PC-3 (cell line): ENCODE measurements at regions not wholly inside any gene's neighbourhood (a gene's known extent, or its start where the extent isn't known, plus 50 kb on each side); places are given as distances from the start of the nearest gene placed in this dataset.

Experiments used
- ATAC-seq: fragments of 200-7000 bp; cut with Tn5 transposase; 2 replicates; pipeline ENCODE4 v1.9.1; 2020; ENCODE audit warnings: mild to moderate bottlenecking, moderate library complexity
- BruUV-seq: library from RNA; stranded (reverse); fragments of 400-500 nt; replicated peaks from 2 replicates; lab custom pipeline; 2021; lab: Mats Ljungman, UMichigan
- CTCF ChIA-PET: fragments of 300-600 bp; sonication (Branson Sonifier 250); formaldehyde crosslinking; loops from one replicate; lab custom pipeline; 2022; ENCODE audit warnings: antibody characterized with exemption; lab: Charles Lee
- POLR2A ChIA-PET: fragments of 300-600 bp; sonication (Branson Sonifier 250); formaldehyde crosslinking; loops from one replicate; lab custom pipeline; 2022; ENCODE audit warnings: antibody characterized with exemption; ENCODE audit not compliant: unreplicated experiment; lab: Charles Lee
- DNase-seq: peaks from one replicate; pipeline ENCODE4 v3.0.0-alpha.2; 2015
- H2AFZ ChIP-seq: fragments of 300-600 bp; sonication (generic); 2 replicates; pipeline ENCODE4 v1.6.0; 2016; ENCODE audit warnings: antibody characterized with exemption, low read length
- H3F3A ChIP-seq: fragments of 300-600 bp; sonication (generic); one replicate; pipeline ENCODE4 v1.6.0; 2017; ENCODE audit warnings: antibody characterized with exemption, low read length, control low read depth, mild to moderate bottlenecking; ENCODE audit not compliant: unreplicated experiment
- H3K27ac ChIP-seq: fragments of 300-600 bp; sonication (generic); 2 replicates; pipeline ENCODE4 v1.5.1; 2016; ENCODE audit warnings: mild to moderate bottlenecking, low read length
- H3K27me3 ChIP-seq: fragments of 300-600 bp; sonication (generic); 2 replicates; pipeline ENCODE4 v1.6.1; 2016; ENCODE audit warnings: low read length, mixed read lengths
- H3K36me3 ChIP-seq: fragments of 300-600 bp; sonication (generic); 2 replicates; pipeline ENCODE4 v1.6.1; 2016; ENCODE audit warnings: low read depth, mixed run types, low read length, mixed read lengths
- H3K4me1 ChIP-seq: fragments of 300-600 bp; sonication (generic); 2 replicates; pipeline ENCODE4 v1.5.1; 2016; ENCODE audit warnings: low read length; ENCODE audit not compliant: insufficient read depth
- H3K4me2 ChIP-seq: fragments of 300-600 bp; sonication (generic); 2 replicates; pipeline ENCODE4 v1.6.0; 2016; ENCODE audit warnings: low read length
- H3K4me3 ChIP-seq: fragments of 300-600 bp; sonication (generic); 2 replicates; pipeline ENCODE4 v1.5.1; 2016; ENCODE audit warnings: mild to moderate bottlenecking, low read length, mixed read lengths
- H3K79me2 ChIP-seq: fragments of 300-600 bp; sonication (generic); 2 replicates; pipeline ENCODE4 v1.6.1; 2017; ENCODE audit warnings: low read length, mixed read lengths
- H3K9ac ChIP-seq: fragments of 300-600 bp; sonication (generic); 2 replicates; pipeline ENCODE4 v1.6.0; 2016; ENCODE audit warnings: mild to moderate bottlenecking, low read length
- H3K9me2 ChIP-seq: fragments of 300-600 bp; sonication (generic); replicated peaks from 2 replicates; pipeline ENCODE4 v1.6.1; 2016; ENCODE audit warnings: mixed run types, low read length, mixed read lengths
- H3K9me3 ChIP-seq: fragments of 300-600 bp; sonication (generic); 2 replicates; pipeline ENCODE4 v1.6.1; 2016; ENCODE audit warnings: low read length, mixed read lengths
- H4K20me1 ChIP-seq: fragments of 300-600 bp; sonication (generic); 2 replicates; pipeline ENCODE4 v1.6.1; 2016; ENCODE audit warnings: low read length, mixed read lengths
- CTCF ChIP-seq: fragments of 300-600 bp; sonication (generic); conservative IDR thresholded peaks from 2 replicates; pipeline ENCODE4 v1.5.1; 2017; ENCODE audit warnings: antibody characterized with exemption, low read depth, mild to moderate bottlenecking, low read length
- EZH2 ChIP-seq: fragments of 300-600 bp; sonication (generic); IDR thresholded peaks from one replicate; pipeline ENCODE4 v1.6.1; 2017; ENCODE audit warnings: antibody characterized with exemption, mild to moderate bottlenecking, low read length; ENCODE audit not compliant: unreplicated experiment
- EZH2phosphoT487 ChIP-seq: fragments of 300-600 bp; sonication (generic); IDR thresholded peaks from 2 replicates; pipeline ENCODE4 v1.6.1; 2018; ENCODE audit warnings: mild to moderate bottlenecking, antibody characterized with exemption, low read length, borderline replicate concordance
- intact Hi-C: fragments of 100-400 bp; cut with micrococcal nuclease; formaldehyde crosslinking; loops from 2 replicates; pipeline ENCODE4 v1.9.0; 2023

- Histone ChIP-seq H3K4me2 (no peak overlapping the region), H4K20me1 (no peaks in the 10 kb centered on the region), H3K27ac (no peak overlapping the region), H3K79me2 (no peaks in the 10 kb centered on the region), H2AFZ (no peak overlapping the region), H3F3A (no peaks in the 10 kb centered on the region), H3K9me2 (no peaks in the 10 kb centered on the region), H3K9ac (no peak overlapping the region), H3K36me3 (no peaks in the 10 kb centered on the region), H3K4me3 (no peak overlapping the region), H3K4me1 (no peaks in the 10 kb centered on the region), H3K9me3 (no peaks in the 10 kb centered on the region), H3K27me3 (peaks cover 92% of the 10 kb centered on the region)
- BruUV-seq, result no TSS peak
- no peak for TF ChIP-seq EZH2
- TF ChIP-seq CTCF, result no peak
- TF ChIP-seq EZH2phosphoT487, result no peak
- ChIA-PET POLR2A (no interaction called here), CTCF (no interaction called here)
- no peak for ATAC-seq
- DNase-seq, result no peak
- intact Hi-C loops, result no loop called here
These were observed 162.5 kb upstream of the NTM start for GRCh38 chr11:131207901-131208300.

GRCh38 chr11:131217313-131218310 lies 152.8 kb upstream of the NTM start:
- Histone ChIP-seq H3F3A (no peaks in the 10 kb centered on the region), H3K9me3 (no peaks in the 10 kb centered on the region), H3K36me3 (no peaks in the 10 kb centered on the region), H2AFZ (no peak overlapping the region), H3K9me2 (no peaks in the 10 kb centered on the region), H4K20me1 (no peaks in the 10 kb centered on the region), H3K4me3 (no peak overlapping the region), H3K4me1 (no peaks in the 10 kb centered on the region), H3K27me3 (peaks cover 95% of the 10 kb centered on the region), H3K27ac (no peak overlapping the region), H3K4me2 (no peak overlapping the region), H3K9ac (no peak overlapping the region), H3K79me2 (no peaks in the 10 kb centered on the region)
- TF ChIP-seq EZH2, result no peak
- TF ChIP-seq CTCF, result peak; percentile 73
- TF ChIP-seq EZH2phosphoT487, result no peak
- intact Hi-C loops, result loop anchor here (1.0 to 2.0 kb wide), 3 partner anchors 153 to 295 kb away; no protein-coding TSS in a partner anchor
- peak; percentile 64 for DNase-seq
- ChIA-PET POLR2A (no interaction called here), CTCF (interaction anchor here (0.8 to 1.1 kb wide), 2 partner anchors 152 to 179 kb away, joined by 3 read pairs; no protein-coding TSS in a partner anchor)
- peak; percentile 78 for ATAC-seq
- no TSS peak for BruUV-seq

DNA sequence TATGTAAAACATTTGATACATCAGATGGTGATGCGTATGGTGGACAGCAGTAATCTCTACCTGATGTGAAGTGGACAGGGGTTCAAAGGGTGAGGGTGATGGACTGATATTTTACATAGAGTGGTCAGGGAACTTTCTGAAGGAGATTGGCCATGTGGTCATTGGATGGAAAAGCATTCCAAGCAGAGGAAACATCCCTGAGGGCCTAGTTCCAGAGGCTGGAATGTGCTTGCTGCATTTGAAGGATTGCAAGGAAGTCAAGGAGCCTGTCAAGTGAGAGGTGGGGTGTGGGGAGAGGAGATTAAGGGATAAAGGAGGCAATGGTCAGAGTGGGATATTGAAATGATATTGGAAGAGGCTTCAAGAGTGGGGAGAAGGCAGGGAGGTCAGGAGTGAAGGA lies 151.9 kb upstream of the NTM start:
- no peaks in the 10 kb centered on the region for H4K20me1 ChIP-seq
- H3K9me3 ChIP-seq, result no peaks in the 10 kb centered on the region
- H3K27ac ChIP-seq, result no peak overlapping the region
- no peak overlapping the region for H3K4me3 ChIP-seq
- DNase-seq (no peak), ATAC-seq (no peak)
- H2AFZ ChIP-seq, result no peak overlapping the region
- no peaks in the 10 kb centered on the region for H3K4me1 ChIP-seq
- TF ChIP-seq EZH2phosphoT487, result no peak
- TF ChIP-seq CTCF, result no peak
- TF ChIP-seq EZH2, result no peak
- no TSS peak for BruUV-seq
- POLR2A ChIA-PET, result no interaction called here
- peaks cover 95% of the 10 kb centered on the region for H3K27me3 ChIP-seq
- intact Hi-C loops, result no loop called here
- CTCF ChIA-PET, result no interaction called here
- no peak overlapping the region for H3K4me2 ChIP-seq
- no peaks in the 10 kb centered on the region for H3K79me2 ChIP-seq
- H3F3A ChIP-seq, result no peaks in the 10 kb centered on the region
- no peaks in the 10 kb centered on the region for H3K9me2 ChIP-seq
- no peaks in the 10 kb centered on the region for H3K36me3 ChIP-seq
- no peak overlapping the region for H3K9ac ChIP-seq
